H9 (cell line): ENCODE measurements at regions not wholly inside any gene's neighbourhood (a gene's known extent, or its start where the extent isn't known, plus 50 kb on each side); places are given as distances from the start of the nearest gene placed in this dataset.

Source experiments
- DNase-seq: peaks from one replicate; pipeline ENCODE4 v3.0.0-alpha.2; 2017
- H2AFZ ChIP-seq: one replicate; pipeline ENCODE4 v1.6.1; 2013; ENCODE audit warnings: mild to moderate bottlenecking, low read length, control low read depth, moderate library complexity
- H2AK5ac ChIP-seq: 2 replicates; pipeline ENCODE4 v1.6.1; 2013; ENCODE audit warnings: low read length, control low read depth, mixed read lengths; ENCODE audit not compliant: insufficient read length
- H2BK120ac ChIP-seq: one replicate; pipeline ENCODE4 v1.6.1; 2013; ENCODE audit warnings: low read depth, mild to moderate bottlenecking, low read length, control low read depth, inconsistent platforms; ENCODE audit not compliant: poor library complexity, severe bottlenecking
- H2BK12ac ChIP-seq: 2 replicates; pipeline ENCODE4 v1.6.1; 2013; ENCODE audit warnings: low read length, control low read depth, mixed read lengths, low read depth; ENCODE audit not compliant: insufficient read length
- H2BK15ac ChIP-seq: 2 replicates; pipeline ENCODE4 v1.6.1; 2013; ENCODE audit warnings: low read depth, low read length, control low read depth
- H2BK20ac ChIP-seq: one replicate; pipeline ENCODE4 v1.6.1; 2013; ENCODE audit warnings: low read depth, mild to moderate bottlenecking, low read length, control low read depth, inconsistent platforms; ENCODE audit not compliant: poor library complexity, severe bottlenecking
- H2BK5ac ChIP-seq: 2 replicates; pipeline ENCODE4 v1.6.1; 2013; ENCODE audit warnings: low read length, control low read depth, mixed read lengths; ENCODE audit not compliant: insufficient read length
- H3K14ac ChIP-seq: 2 replicates; pipeline ENCODE4 v1.6.1; 2013; ENCODE audit warnings: low read length, control low read depth; ENCODE audit not compliant: insufficient read depth
- H3K18ac ChIP-seq: 2 replicates; pipeline ENCODE4 v1.6.1; 2013; ENCODE audit warnings: low read depth, mild to moderate bottlenecking, mixed read lengths, low read length, control low read depth; ENCODE audit not compliant: insufficient read length
- H3K23ac ChIP-seq: 2 replicates; pipeline ENCODE4 v1.6.1; 2013; ENCODE audit warnings: low read length, control low read depth, mixed read lengths, low read depth; ENCODE audit not compliant: insufficient read length
- H3K23me2 ChIP-seq: 2 replicates; pipeline ENCODE4 v1.6.1; 2013; ENCODE audit warnings: low read depth, mild to moderate bottlenecking, mixed read lengths, low read length, control low read depth; ENCODE audit not compliant: insufficient read length, poor library complexity, severe bottlenecking
- H3K27ac ChIP-seq: 2 replicates; pipeline ENCODE4 v1.5.1; 2013; ENCODE audit warnings: low read length, control low read depth, mixed read lengths, low read depth; ENCODE audit not compliant: insufficient read length
- H3K27me3 ChIP-seq: 2 replicates; pipeline ENCODE4 v1.6.1; 2013; ENCODE audit warnings: low read length, control low read depth, inconsistent platforms; ENCODE audit not compliant: insufficient read depth
- H3K4ac ChIP-seq: 2 replicates; pipeline ENCODE4 v1.6.1; 2013; ENCODE audit warnings: low read depth, mild to moderate bottlenecking, control low read depth, inconsistent platforms, low read length, moderate library complexity
- H3K4me1 ChIP-seq: 2 replicates; pipeline ENCODE4 v1.6.1; 2013; ENCODE audit warnings: low read length, control low read depth, inconsistent platforms; ENCODE audit not compliant: insufficient read depth
- H3K4me2 ChIP-seq: 2 replicates; pipeline ENCODE4 v1.6.1; 2013; ENCODE audit warnings: low read length, control low read depth, mixed read lengths; ENCODE audit not compliant: insufficient read length, insufficient read depth
- H3K56ac ChIP-seq: 2 replicates; pipeline ENCODE4 v1.6.1; 2013; ENCODE audit warnings: low read depth, mild to moderate bottlenecking, mixed read lengths, low read length, control low read depth; ENCODE audit not compliant: insufficient read length
- H3K79me1 ChIP-seq: 2 replicates; pipeline ENCODE4 v1.6.1; 2013; ENCODE audit warnings: low read depth, mild to moderate bottlenecking, moderate library complexity, low read length, control low read depth, inconsistent platforms; ENCODE audit not compliant: insufficient read depth, poor library complexity, severe bottlenecking
- H3K79me2 ChIP-seq: 2 replicates; pipeline ENCODE4 v1.6.1; 2013; ENCODE audit warnings: low read length, control low read depth, inconsistent platforms; ENCODE audit not compliant: insufficient read depth
- H3K9ac ChIP-seq: 2 replicates; pipeline ENCODE4 v1.6.1; 2013; ENCODE audit warnings: low read length, control low read depth, mixed read lengths; ENCODE audit not compliant: insufficient read length; ENCODE audit errors: extremely low read depth
- H3K9me3 ChIP-seq: one replicate; pipeline ENCODE4 v1.6.1; 2013; ENCODE audit warnings: low read depth, low read length, inconsistent platforms; ENCODE audit not compliant: control insufficient read depth
- H3T11ph ChIP-seq: one replicate; pipeline ENCODE4 v1.6.1; 2013; ENCODE audit warnings: mild to moderate bottlenecking, low read length, control low read depth, inconsistent platforms
- H4K20me1 ChIP-seq: one replicate; pipeline ENCODE4 v1.6.1; 2013; ENCODE audit not compliant: control insufficient read depth, insufficient read length, insufficient read depth
- H4K5ac ChIP-seq: 2 replicates; pipeline ENCODE4 v1.6.1; 2013; ENCODE audit warnings: low read depth, mild to moderate bottlenecking, mixed read lengths, low read length, control low read depth; ENCODE audit not compliant: insufficient read length
- H4K8ac ChIP-seq: replicated peaks from 2 replicates; pipeline ENCODE4 v1.6.1; 2013; ENCODE audit warnings: low read length, control low read depth, mixed read lengths, low read depth; ENCODE audit not compliant: insufficient read length
- H4K91ac ChIP-seq: 2 replicates; pipeline ENCODE4 v1.6.1; 2013; ENCODE audit warnings: low read depth, mild to moderate bottlenecking, moderate library complexity, mixed read lengths, low read length, control low read depth; ENCODE audit not compliant: insufficient read length
- H3K27ac Mint-ChIP-seq, 3 experiments: 2 replicates in 2 of 3; 3 replicates in 1 of 3; pipeline ENCODE4 v1.8.0; 2020 to 2021; ENCODE audit warnings: mixed read lengths in 3 of 3, mild to moderate bottlenecking in 1 of 3, moderate library complexity in 1 of 3
- H3K27me3 Mint-ChIP-seq: 2 replicates; pipeline ENCODE4 v1.8.0; 2021; ENCODE audit warnings: low read depth, mild to moderate bottlenecking, moderate library complexity, mixed read lengths
- H3K36me3 Mint-ChIP-seq, 3 experiments: 2 replicates in 2 of 3; 3 replicates in 1 of 3; pipeline ENCODE4 v1.8.0; 2020 to 2021; ENCODE audit warnings: low read depth in 3 of 3, mixed read lengths in 3 of 3; ENCODE audit not compliant: insufficient read depth in 1 of 3
- H3K4me1 Mint-ChIP-seq, 2 experiments: 2 replicates each; pipeline ENCODE4 v1.8.0; 2020; ENCODE audit warnings: mixed read lengths in 2 of 2
- H3K4me3 Mint-ChIP-seq, 2 experiments: 2 replicates in 1 of 2; 3 replicates in 1 of 2; pipeline ENCODE4 v1.8.0; 2020 to 2021; ENCODE audit warnings: mild to moderate bottlenecking in 2 of 2, mixed read lengths in 2 of 2, moderate library complexity in 1 of 2
- H3K9me3 Mint-ChIP-seq, 2 experiments: 2 replicates in 1 of 2; 3 replicates in 1 of 2; pipeline ENCODE4 v1.8.0; 2020; ENCODE audit warnings: mild to moderate bottlenecking in 2 of 2, mixed read lengths in 2 of 2, moderate library complexity in 1 of 2
- WGBS: extraction: QIAGEN DNeasy Blood & Tissue Kit; methylation state at CpG from one replicate; pipeline ENCODE4 v1.1.7; 2013; ENCODE audit warnings: missing lambda C conversion rate, low lambda C conversion rate, mixed read lengths; ENCODE audit not compliant: insufficient read length; ENCODE audit errors: extremely low coverage; 5-methylcytosine and 5-hydroxymethylcytosine counted together
- TF ChIP-seq, protein P1 (sequence below): fragments of 200-600 bp; sonication (generic); conservative IDR thresholded peaks from 3 replicates; pipeline ENCODE4 v1.8.0; 2021; ENCODE audit warnings: antibody characterized with exemption, mild to moderate bottlenecking

DNA sequence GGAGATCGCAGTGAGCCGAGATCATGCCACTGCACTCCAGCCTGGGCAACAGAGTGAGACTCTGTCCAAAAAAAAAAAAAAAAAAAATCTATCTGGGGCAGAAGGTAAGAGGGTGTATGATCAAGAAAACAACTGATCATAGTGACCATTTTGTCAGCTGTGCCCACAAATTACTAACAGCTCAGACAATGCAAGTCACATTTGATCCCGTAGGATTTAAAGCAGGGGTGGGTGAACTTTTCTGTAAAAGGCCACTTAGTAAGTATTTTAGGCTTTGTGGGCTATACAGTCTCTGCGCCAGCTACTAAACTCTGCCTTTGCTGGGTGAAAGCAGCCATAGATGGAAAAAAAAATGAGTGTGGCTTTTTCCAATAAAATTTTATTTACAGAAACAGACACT lies 57.6 kb upstream of the ABI3BP start:
- no peak overlapping the region for H2BK120ac ChIP-seq
- WGBS: no CpG with 5 or more reads among the region's 4 CpGs

More for the DNA sequence above, 57.6 kb upstream of the ABI3BP start:
- no peak overlapping the region for H3K4ac ChIP-seq
- no peak overlapping the region for H3K27ac ChIP-seq
- no peaks in the 10 kb centered on the region for H3K79me2 ChIP-seq
- H3K23me2 ChIP-seq: no peaks in the 10 kb centered on the region
- H3K9me3 ChIP-seq: no peaks in the 10 kb centered on the region
- no peak overlapping the region for H2AK5ac ChIP-seq
- H2BK20ac ChIP-seq: no peak overlapping the region
- no peaks in the 10 kb centered on the region for H3K4me1 Mint-ChIP-seq
- no peak overlapping the region for H3K23ac ChIP-seq
- DNase-seq: no peak
- TF ChIP-seq, protein P1, sequence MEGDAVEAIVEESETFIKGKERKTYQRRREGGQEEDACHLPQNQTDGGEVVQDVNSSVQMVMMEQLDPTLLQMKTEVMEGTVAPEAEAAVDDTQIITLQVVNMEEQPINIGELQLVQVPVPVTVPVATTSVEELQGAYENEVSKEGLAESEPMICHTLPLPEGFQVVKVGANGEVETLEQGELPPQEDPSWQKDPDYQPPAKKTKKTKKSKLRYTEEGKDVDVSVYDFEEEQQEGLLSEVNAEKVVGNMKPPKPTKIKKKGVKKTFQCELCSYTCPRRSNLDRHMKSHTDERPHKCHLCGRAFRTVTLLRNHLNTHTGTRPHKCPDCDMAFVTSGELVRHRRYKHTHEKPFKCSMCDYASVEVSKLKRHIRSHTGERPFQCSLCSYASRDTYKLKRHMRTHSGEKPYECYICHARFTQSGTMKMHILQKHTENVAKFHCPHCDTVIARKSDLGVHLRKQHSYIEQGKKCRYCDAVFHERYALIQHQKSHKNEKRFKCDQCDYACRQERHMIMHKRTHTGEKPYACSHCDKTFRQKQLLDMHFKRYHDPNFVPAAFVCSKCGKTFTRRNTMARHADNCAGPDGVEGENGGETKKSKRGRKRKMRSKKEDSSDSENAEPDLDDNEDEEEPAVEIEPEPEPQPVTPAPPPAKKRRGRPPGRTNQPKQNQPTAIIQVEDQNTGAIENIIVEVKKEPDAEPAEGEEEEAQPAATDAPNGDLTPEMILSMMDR: no peak
- no peak overlapping the region for H2BK12ac ChIP-seq
- H4K5ac ChIP-seq: no peak overlapping the region
- H4K20me1 ChIP-seq: no peaks in the 10 kb centered on the region
- no peaks in the 10 kb centered on the region for H3K36me3 Mint-ChIP-seq
- H3T11ph ChIP-seq: no peak overlapping the region
- no peak overlapping the region for H3K4me2 ChIP-seq
- H2AFZ ChIP-seq: no peak overlapping the region
- H2BK15ac ChIP-seq: no peak overlapping the region
- no peaks in the 10 kb centered on the region; the same call in 1 of the 2 replicates for H3K27me3 Mint-ChIP-seq
- H3K4me3 Mint-ChIP-seq: no peak overlapping the region
- no peak overlapping the region for H3K56ac ChIP-seq
- H3K9me3 Mint-ChIP-seq: peaks cover 0 to 3% of the 10 kb centered on the region in 2 experiments; a peak in 1 of 5 replicates
- no peaks in the 10 kb centered on the region for H3K79me1 ChIP-seq
- no peak overlapping the region for H3K18ac ChIP-seq
- no peak overlapping the region for H2BK5ac ChIP-seq
- H3K27me3 ChIP-seq: no peaks in the 10 kb centered on the region
- no peak overlapping the region for H3K9ac ChIP-seq
- no peak overlapping the region for H3K14ac ChIP-seq
- no peak overlapping the region for H3K27ac Mint-ChIP-seq
- H4K8ac ChIP-seq: no peak overlapping the region
- no peaks in the 10 kb centered on the region for H3K4me1 ChIP-seq
- no peak overlapping the region for H4K91ac ChIP-seq
